WERI-Rb-1 (cell line): ENCODE measurements at regions not wholly inside any gene's neighbourhood (a gene's known extent, or its start where the extent isn't known, plus 50 kb on each side); places are given as distances from the start of the nearest gene placed in this dataset.

Experiments used
- DNase-seq: peaks from one replicate; pipeline ENCODE4 v3.0.0-alpha.2; 2020
- H3K27ac ChIP-seq: fragments of 250-450 bp; sonication (Bioruptor Pico); 2 replicates; pipeline ENCODE4 v1.5.1; 2020; ENCODE audit warnings: mild to moderate bottlenecking, moderate library complexity
- H3K27me3 ChIP-seq: fragments of 250-450 bp; sonication (Bioruptor Pico); 2 replicates; pipeline ENCODE4 v1.5.1; 2021; ENCODE audit warnings: mild to moderate bottlenecking, low read depth, moderate library complexity; ENCODE audit not compliant: insufficient read depth, severe bottlenecking
- H3K36me3 ChIP-seq: fragments of 250-450 bp; sonication (Bioruptor Pico); 2 replicates; pipeline ENCODE4 v1.5.1; 2020; ENCODE audit warnings: mild to moderate bottlenecking, moderate library complexity
- H3K4me3 ChIP-seq: 2 replicates; pipeline ENCODE4 v1.5.1; 2011; ENCODE audit warnings: low read depth, mild to moderate bottlenecking, control low read depth, low read length
- H3K9me3 ChIP-seq: fragments of 250-450 bp; sonication (Bioruptor Pico); 2 replicates; pipeline ENCODE4 v1.5.1; 2021; ENCODE audit warnings: mild to moderate bottlenecking, moderate library complexity; ENCODE audit not compliant: severe bottlenecking
- CTCF ChIP-seq: IDR thresholded peaks from 2 replicates; pipeline ENCODE4 v1.5.1; 2011; ENCODE audit warnings: low read depth, mild to moderate bottlenecking, control low read depth, inconsistent platforms, low read length

GRCh38 chr3:45313743-45314403, 74.5 kb upstream of the LARS2 start:
- Histone ChIP-seq H3K4me3 (no peak overlapping the region), H3K9me3 (no peaks in the 10 kb centered on the region), H3K27me3 (no peaks in the 10 kb centered on the region), H3K36me3 (no peaks in the 10 kb centered on the region), H3K27ac (no peak overlapping the region)
- DNase-seq, result no peak
- TF ChIP-seq CTCF, result no peak

GRCh38 chr3:45317710-45318109, 70.7 kb upstream of the LARS2 start:
- Histone ChIP-seq H3K36me3 (no peaks in the 10 kb centered on the region), H3K27ac (no peak overlapping the region), H3K4me3 (no peak overlapping the region), H3K9me3 (no peaks in the 10 kb centered on the region), H3K27me3 (no peaks in the 10 kb centered on the region)
- TF ChIP-seq CTCF, result no peak
- no peak for DNase-seq

- Histone ChIP-seq H3K36me3 (no peaks in the 10 kb centered on the region), H3K9me3 (no peaks in the 10 kb centered on the region), H3K27me3 (no peaks in the 10 kb centered on the region), H3K27ac (no peak overlapping the region), H3K4me3 (no peak overlapping the region)
- DNase-seq, result no peak
- TF ChIP-seq CTCF, result no peak
Measured at GRCh38 chr3:45318689-45319088, 69.7 kb upstream of the LARS2 start.

- no peaks in the 10 kb centered on the region for H3K9me3 ChIP-seq
- H3K36me3 ChIP-seq, result no peaks in the 10 kb centered on the region
- DNase-seq, result no peak
- no peak overlapping the region for H3K27ac ChIP-seq
- H3K27me3 ChIP-seq, result no peaks in the 10 kb centered on the region
- TF ChIP-seq CTCF, result no peak
- H3K4me3 ChIP-seq, result no peak overlapping the region
Measured at GRCh38 chr3:45319231-45319995, 69.0 kb upstream of the LARS2 start.

- H3K4me3 ChIP-seq, result no peak overlapping the region
- no peak for TF ChIP-seq CTCF
- no peaks in the 10 kb centered on the region for H3K36me3 ChIP-seq
- DNase-seq, result no peak
- H3K9me3 ChIP-seq, result no peaks in the 10 kb centered on the region
- no peak overlapping the region for H3K27ac ChIP-seq
- no peaks in the 10 kb centered on the region for H3K27me3 ChIP-seq
Measured at GRCh38 chr3:45319996-45320305, 68.4 kb upstream of the LARS2 start.
